Peyer's patch (tissue), 4 donors: ENCODE measurements at regions not wholly inside any gene's neighbourhood (a gene's known extent, or its start where the extent isn't known, plus 50 kb on each side); places are given as distances from the start of the nearest gene placed in this dataset.

Experiments used
- DNase-seq, 3 donors: peaks; one replicate each; pipeline ENCODE4 v3.0.0-alpha.2; 2017 to 2019
- H3K27ac ChIP-seq, 4 donors: fragments of 200-600 bp; sonication (generic); one replicate each; pipeline ENCODE4 v1.5.1; 2016 to 2019
- H3K27me3 ChIP-seq, 2 donors: fragments of 200-600 bp; sonication (generic); one replicate each; pipeline ENCODE4 v1.5.1; 2019
- H3K36me3 ChIP-seq, 3 donors: fragments of 200-600 bp; sonication (generic); one replicate each; pipeline ENCODE4 v1.5.1; 2016 to 2019
- H3K4me1 ChIP-seq, 4 donors: fragments of 200-600 bp; sonication (generic); one replicate each; pipeline ENCODE4 v1.5.1; 2016 to 2019
- H3K4me3 ChIP-seq, 4 donors: fragments of 200-600 bp; sonication (generic); 1 replicate in 3 of 4; 2 replicates in 1 of 4; pipeline ENCODE4 v1.5.1; 2016 to 2019; ENCODE audit warnings: mild to moderate bottlenecking in 1 of 4
- H3K9me3 ChIP-seq, 4 donors: fragments of 200-600 bp; sonication (generic); one replicate each; pipeline ENCODE4 v1.5.1; 2016 to 2019; ENCODE audit warnings: mild to moderate bottlenecking in 1 of 4
- CTCF ChIP-seq, 6 experiments: fragments of 450-650 bp in 4 of 6; fragments of 200-600 bp in 2 of 6; sonication (generic) in 1 of 6; IDR thresholded peaks; one replicate each; pipeline ENCODE4 v1.5.1; 2017 to 2019; ENCODE audit warnings: antibody characterized with exemption in 6 of 6, mild to moderate bottlenecking in 3 of 6, moderate library complexity in 1 of 6
- POLR2A ChIP-seq, 2 donors: fragments of 450-650 bp; IDR thresholded peaks; one replicate each; pipeline ENCODE4 v1.5.1; 2017; ENCODE audit warnings: antibody characterized with exemption in 2 of 2, mild to moderate bottlenecking in 2 of 2, moderate library complexity in 2 of 2

DNA sequence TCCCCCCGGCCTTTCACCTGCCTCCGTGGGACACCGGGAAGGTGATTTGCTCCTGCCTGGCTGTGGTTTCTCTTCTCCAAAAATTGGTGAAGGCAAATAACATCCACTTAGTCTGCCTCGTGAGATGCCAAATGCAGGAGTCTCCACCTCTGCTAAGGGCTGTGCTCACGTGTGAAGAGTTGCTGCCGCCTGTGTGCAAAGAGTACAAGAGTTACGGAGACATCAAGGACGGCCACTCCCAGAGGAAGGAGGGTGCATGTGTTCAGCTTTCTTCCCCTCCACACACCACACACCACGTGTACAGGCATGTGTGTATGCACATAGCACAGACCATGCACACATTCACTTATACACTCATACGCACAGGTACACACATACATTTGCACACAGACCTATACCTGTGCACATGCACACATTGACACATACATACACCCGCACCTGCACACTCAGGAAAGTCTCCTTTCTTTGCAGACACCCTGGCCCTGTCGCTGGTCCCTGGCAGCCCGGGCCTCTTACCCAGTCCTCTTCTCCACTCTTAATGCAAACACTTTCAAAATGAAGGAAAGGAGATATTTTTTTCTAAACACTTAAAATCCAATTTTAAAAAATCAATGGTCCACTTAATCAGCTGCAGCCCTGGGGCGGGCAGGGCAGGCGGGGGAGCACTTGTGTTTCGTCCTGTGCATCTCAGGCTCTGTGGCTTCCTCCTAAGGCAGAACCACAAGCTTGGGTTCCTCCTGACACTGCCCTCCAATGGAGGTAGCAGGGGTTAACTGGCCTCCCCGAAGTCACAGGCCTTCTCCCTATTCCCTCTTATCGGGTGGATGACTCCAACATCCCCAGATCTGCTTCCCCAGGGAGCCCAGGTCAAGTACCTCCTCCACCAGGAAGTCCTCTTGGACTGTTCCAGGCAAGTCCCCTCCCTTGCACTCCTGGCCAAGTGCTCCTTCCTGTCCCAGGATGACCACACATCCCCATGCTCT is 103.0 kb downstream of the CPZ start:
- DNase-seq: peak in 1 of 3 donors; percentile 27
- TF ChIP-seq CTCF (IDR thresholded peaks at IDR 0.05): no peak
- TF ChIP-seq POLR2A (IDR thresholded peaks at IDR 0.05): no peak
- H3K9me3 ChIP-seq: no peaks in the 10 kb centered on the region
- H3K27ac ChIP-seq: no peak overlapping the region
- no peaks in the 10 kb centered on the region for H3K27me3 ChIP-seq
- no peak overlapping the region for H3K4me3 ChIP-seq
- H3K36me3 ChIP-seq: no peaks in the 10 kb centered on the region
- no peaks in the 10 kb centered on the region for H3K4me1 ChIP-seq

- no peaks in the 10 kb centered on the region for H3K36me3 ChIP-seq
- TF ChIP-seq POLR2A (IDR thresholded peaks at IDR 0.05) (no peak), CTCF (IDR thresholded peaks at IDR 0.05) (no peak)
- no peaks in the 10 kb centered on the region for H3K9me3 ChIP-seq
- H3K27me3 ChIP-seq: no peaks in the 10 kb centered on the region
- no peak overlapping the region for H3K27ac ChIP-seq
- peak in 2 of 3 donors; percentile 13 to 43 for DNase-seq
- H3K4me1 ChIP-seq: no peaks in the 10 kb centered on the region
- H3K4me3 ChIP-seq: no peak overlapping the region
These were observed 102.1 kb downstream of the CPZ start for GRCh38 chr4:8694651-8695151.

DNA sequence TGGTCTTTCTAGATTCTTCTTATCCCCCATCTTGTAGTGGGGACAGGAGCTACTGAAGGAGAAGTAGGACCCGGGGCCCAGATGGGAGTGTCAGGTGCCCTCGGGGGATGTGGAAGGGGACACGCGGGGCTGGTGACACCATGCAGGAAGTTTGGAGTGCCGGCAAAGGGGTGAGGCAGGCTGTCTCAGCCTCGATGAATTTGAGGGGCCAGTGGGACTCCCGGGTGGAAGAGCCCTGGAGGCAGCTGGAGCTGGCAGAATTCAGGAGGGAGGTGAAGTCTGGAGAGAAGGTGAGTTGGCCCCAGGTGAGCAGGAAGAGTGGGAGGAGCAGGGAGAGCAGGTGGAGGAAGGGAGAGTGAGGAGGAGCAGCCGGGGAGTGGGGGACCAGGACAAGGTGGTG is 101.7 kb downstream of the CPZ start:
- Histone ChIP-seq H3K36me3 (no peaks in the 10 kb centered on the region), H3K9me3 (no peaks in the 10 kb centered on the region), H3K27ac (no peak overlapping the region), H3K4me1 (no peaks in the 10 kb centered on the region), H3K27me3 (no peaks in the 10 kb centered on the region), H3K4me3 (no peak overlapping the region)
- peak in 1 of 3 donors; percentile 24 for DNase-seq
- no peak for TF ChIP-seq CTCF (IDR thresholded peaks at IDR 0.05)
- TF ChIP-seq POLR2A (IDR thresholded peaks at IDR 0.05): no peak

DNA sequence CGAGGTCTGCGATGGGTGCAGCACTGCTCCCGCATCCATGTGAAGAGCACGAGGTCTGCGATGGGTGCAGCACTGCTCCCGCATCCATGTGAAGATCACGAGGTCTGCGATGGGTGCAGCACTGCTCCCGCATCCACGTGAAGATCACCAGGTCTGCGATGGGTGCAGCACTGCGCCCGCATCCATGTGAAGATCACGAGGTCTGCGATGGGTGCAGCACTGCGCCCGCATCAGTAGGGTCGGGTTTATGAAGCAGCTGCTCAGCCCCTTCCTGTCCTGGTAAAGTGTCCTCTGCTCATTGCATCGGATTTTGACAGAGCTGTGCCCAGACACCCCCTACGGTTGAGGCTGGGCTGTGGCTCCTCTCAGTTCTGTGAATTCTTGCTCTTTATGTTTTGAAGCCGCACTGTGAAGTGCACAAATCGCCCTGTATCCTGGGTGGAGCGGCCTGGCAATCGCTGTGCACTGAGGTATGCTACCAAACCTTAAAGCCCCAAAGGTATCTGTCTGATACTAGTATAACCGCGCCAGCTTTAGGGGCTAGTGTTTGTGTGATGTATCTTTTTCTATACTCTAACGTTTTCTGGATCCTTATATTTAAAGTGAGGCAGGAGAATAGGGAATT is 98.7 kb downstream of the CPZ start:
- no peak for TF ChIP-seq POLR2A (IDR thresholded peaks at IDR 0.05)
- no peak for TF ChIP-seq CTCF (IDR thresholded peaks at IDR 0.05)
- Histone ChIP-seq H3K4me1 (no peaks in the 10 kb centered on the region), H3K4me3 (no peak overlapping the region), H3K27ac (no peak overlapping the region), H3K9me3 (no peaks in the 10 kb centered on the region), H3K36me3 (no peaks in the 10 kb centered on the region), H3K27me3 (no peaks in the 10 kb centered on the region)
- DNase-seq: peak in 1 of 3 donors; percentile 39

GRCh38 chr4:8690216-8691150 is 97.9 kb downstream of the CPZ start:
- DNase-seq: peak in 1 of 3 donors; percentile 15
- H3K36me3 ChIP-seq: no peaks in the 10 kb centered on the region
- H3K27me3 ChIP-seq: no peaks in the 10 kb centered on the region
- H3K4me1 ChIP-seq: no peaks in the 10 kb centered on the region
- no peaks in the 10 kb centered on the region for H3K9me3 ChIP-seq
- no peak overlapping the region for H3K27ac ChIP-seq
- no peak overlapping the region for H3K4me3 ChIP-seq
- no peak for TF ChIP-seq POLR2A (IDR thresholded peaks at IDR 0.05)
- no peak for TF ChIP-seq CTCF (IDR thresholded peaks at IDR 0.05)
